HepG2 (cell line): ENCODE measurements at regions not wholly inside any gene's neighbourhood (a gene's known extent, or its start where the extent isn't known, plus 50 kb on each side); places are given as distances from the start of the nearest gene placed in this dataset.

ENCODE experiments used
- AKAP8 ChIP-seq: sonication (generic); formaldehyde crosslinking; IDR thresholded peaks from 2 replicates; pipeline ENCODE4 v1.5.1; 2020; ENCODE audit warnings: mild to moderate bottlenecking, missing genetic modification reagents
- AKNA ChIP-seq: sonication (generic); formaldehyde crosslinking; IDR thresholded peaks from 2 replicates; pipeline ENCODE4 v1.4.0; 2020; ENCODE audit warnings: missing genetic modification reagents, borderline replicate concordance
- DR1 ChIP-seq: sonication (generic); formaldehyde crosslinking; IDR thresholded peaks from 2 replicates; pipeline ENCODE4 v1.8.0; 2021; ENCODE audit warnings: mild to moderate bottlenecking, missing genetic modification reagents, inconsistent platforms
- FOXM1 ChIP-seq: sonication (generic); formaldehyde crosslinking; IDR thresholded peaks from 2 replicates; pipeline ENCODE4 v1.5.0; 2020; ENCODE audit warnings: missing genetic modification reagents
- JARID2 ChIP-seq: sonication (generic); formaldehyde crosslinking; IDR thresholded peaks from 2 replicates; pipeline ENCODE4 v1.8.1; 2023; ENCODE audit warnings: missing genetic modification reagents, inconsistent platforms; ENCODE audit not compliant: insufficient replicate concordance
- JUN ChIP-seq: sonication (generic); formaldehyde crosslinking; IDR thresholded peaks from 2 replicates; pipeline ENCODE4 v1.4.0; 2020; ENCODE audit warnings: mild to moderate bottlenecking, missing genetic modification reagents
- KLF12 ChIP-seq: sonication (generic); formaldehyde crosslinking; IDR thresholded peaks from 2 replicates; pipeline ENCODE4 v1.4.0; 2020; ENCODE audit warnings: missing genetic modification reagents, borderline replicate concordance
- KLF13 ChIP-seq: sonication (generic); formaldehyde crosslinking; IDR thresholded peaks from 2 replicates; pipeline ENCODE4 v1.4.0; 2020; ENCODE audit warnings: mild to moderate bottlenecking, missing genetic modification reagents
- MED1 ChIP-seq: sonication (generic); formaldehyde crosslinking; IDR thresholded peaks from 2 replicates; pipeline ENCODE4 v1.4.0; 2020; ENCODE audit warnings: missing genetic modification reagents
- MED13 ChIP-seq: sonication (generic); formaldehyde crosslinking; IDR thresholded peaks from 2 replicates; pipeline ENCODE4 v1.5.0; 2020; ENCODE audit warnings: missing genetic modification reagents
- NR3C1 ChIP-seq: sonication (generic); formaldehyde crosslinking; IDR thresholded peaks from 2 replicates; pipeline ENCODE4 v1.4.0; 2020; ENCODE audit warnings: missing genetic modification reagents
- PAF1 ChIP-seq: IDR thresholded peaks from 2 replicates; pipeline ENCODE4 v1.6.1; 2016; ENCODE audit warnings: missing genetic modification reagents, missing compliant biosample characterization
- SETDB1 ChIP-seq: sonication (generic); formaldehyde crosslinking; IDR thresholded peaks from 2 replicates; pipeline ENCODE4 v1.5.1; 2020; ENCODE audit warnings: missing genetic modification reagents, mild to moderate bottlenecking, borderline replicate concordance
- SIX1 ChIP-seq: sonication (generic); formaldehyde crosslinking; IDR thresholded peaks from 2 replicates; pipeline ENCODE4 v1.4.0; 2020; ENCODE audit warnings: missing genetic modification reagents, borderline replicate concordance
- SOX5 ChIP-seq: IDR thresholded peaks from 2 replicates; pipeline ENCODE4 v1.6.1; 2016; ENCODE audit warnings: borderline replicate concordance
- SP1 ChIP-seq, 2 experiments: fragments of 450-650 bp in 1 of 2; sonication (generic) in 1 of 2; formaldehyde crosslinking in 1 of 2; IDR thresholded peaks; 2 replicates each; pipeline versions ENCODE4 v1.4.0 to v1.6.1; 2016 to 2020; ENCODE audit warnings: missing genetic modification reagents in 1 of 2
- ZNF44 ChIP-seq: sonication (generic); formaldehyde crosslinking; IDR thresholded peaks from 2 replicates; pipeline ENCODE4 v1.5.1; 2020; ENCODE audit warnings: mild to moderate bottlenecking, missing genetic modification reagents
- ZNF614 ChIP-seq: IDR thresholded peaks from 2 replicates; pipeline ENCODE4 v1.6.1; 2018; ENCODE audit warnings: missing biosample characterization, missing genetic modification reagents, inconsistent platforms, borderline replicate concordance
- TF ChIP-seq, protein P1 (sequence below): sonication (generic); formaldehyde crosslinking; IDR thresholded peaks from 2 replicates; pipeline ENCODE4 v1.5.1; 2020; ENCODE audit warnings: mild to moderate bottlenecking, missing genetic modification reagents, moderate library complexity
- TF ChIP-seq, protein P2 (sequence below): sonication (generic); formaldehyde crosslinking; IDR thresholded peaks from 2 replicates; pipeline ENCODE4 v1.5.1; 2020; ENCODE audit warnings: missing genetic modification reagents, mild to moderate bottlenecking, borderline replicate concordance

GRCh38 chr3:148601766-148602685 lies 95.7 kb upstream of the AGTR1 start (continued):
- TF ChIP-seq AKNA (no peak), KLF13 (CRISPR knock-in tag) (no peak), JUN (CRISPR knock-in tag) (peak; percentile 41; the same call in 1 of the 2 replicates), MED1 (CRISPR knock-in tag) (peak; percentile 99), SETDB1 (CRISPR knock-in tag) (no peak), DR1 (CRISPR knock-in tag) (no peak; the same call in 1 of the 2 replicates), FOXM1 (CRISPR knock-in tag) (no peak), NR3C1 (CRISPR knock-in tag) (no peak), SP1 (IDR thresholded peaks at IDR 0.05) (no peak), SP1 (CRISPR knock-in tag; IDR thresholded peaks at IDR 0.05) (no peak), ZNF614 (CRISPR knock-in tag) (peak; percentile 82), JARID2 (CRISPR knock-in tag) (no peak), AKAP8 (CRISPR knock-in tag) (no peak), PAF1 (CRISPR knock-in tag) (peak; percentile 81), ZNF44 (CRISPR knock-in tag) (0 out of 2 replicates have a peak, but pooled peaks have one; percentile 38), SIX1 (CRISPR knock-in tag) (peak; percentile 85; the same call in 1 of the 2 replicates), KLF12 (CRISPR knock-in tag) (no peak), SOX5 (CRISPR knock-in tag) (peak; percentile 88), MED13 (CRISPR knock-in tag) (peak; percentile 85; the same call in 1 of the 2 replicates)
- TF ChIP-seq, protein P1, sequence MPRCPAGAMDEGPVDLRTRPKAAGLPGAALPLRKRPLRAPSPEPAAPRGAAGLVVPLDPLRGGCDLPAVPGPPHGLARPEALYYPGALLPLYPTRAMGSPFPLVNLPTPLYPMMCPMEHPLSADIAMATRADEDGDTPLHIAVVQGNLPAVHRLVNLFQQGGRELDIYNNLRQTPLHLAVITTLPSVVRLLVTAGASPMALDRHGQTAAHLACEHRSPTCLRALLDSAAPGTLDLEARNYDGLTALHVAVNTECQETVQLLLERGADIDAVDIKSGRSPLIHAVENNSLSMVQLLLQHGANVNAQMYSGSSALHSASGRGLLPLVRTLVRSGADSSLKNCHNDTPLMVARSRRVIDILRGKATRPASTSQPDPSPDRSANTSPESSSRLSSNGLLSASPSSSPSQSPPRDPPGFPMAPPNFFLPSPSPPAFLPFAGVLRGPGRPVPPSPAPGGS (CRISPR knock-in tag) = no peak
- TF ChIP-seq, protein P2, sequence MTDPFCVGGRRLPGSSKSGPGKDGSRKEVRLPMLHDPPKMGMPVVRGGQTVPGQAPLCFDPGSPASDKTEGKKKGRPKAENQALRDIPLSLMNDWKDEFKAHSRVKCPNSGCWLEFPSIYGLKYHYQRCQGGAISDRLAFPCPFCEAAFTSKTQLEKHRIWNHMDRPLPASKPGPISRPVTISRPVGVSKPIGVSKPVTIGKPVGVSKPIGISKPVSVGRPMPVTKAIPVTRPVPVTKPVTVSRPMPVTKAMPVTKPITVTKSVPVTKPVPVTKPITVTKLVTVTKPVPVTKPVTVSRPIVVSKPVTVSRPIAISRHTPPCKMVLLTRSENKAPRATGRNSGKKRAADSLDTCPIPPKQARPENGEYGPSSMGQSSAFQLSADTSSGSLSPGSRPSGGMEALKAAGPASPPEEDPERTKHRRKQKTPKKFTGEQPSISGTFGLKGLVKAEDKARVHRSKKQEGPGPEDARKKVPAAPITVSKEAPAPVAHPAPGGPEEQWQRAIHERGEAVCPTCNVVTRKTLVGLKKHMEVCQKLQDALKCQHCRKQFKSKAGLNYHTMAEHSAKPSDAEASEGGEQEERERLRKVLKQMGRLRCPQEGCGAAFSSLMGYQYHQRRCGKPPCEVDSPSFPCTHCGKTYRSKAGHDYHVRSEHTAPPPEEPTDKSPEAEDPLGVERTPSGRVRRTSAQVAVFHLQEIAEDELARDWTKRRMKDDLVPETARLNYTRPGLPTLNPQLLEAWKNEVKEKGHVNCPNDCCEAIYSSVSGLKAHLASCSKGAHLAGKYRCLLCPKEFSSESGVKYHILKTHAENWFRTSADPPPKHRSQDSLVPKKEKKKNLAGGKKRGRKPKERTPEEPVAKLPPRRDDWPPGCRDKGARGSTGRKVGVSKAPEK = no peak
